ENCODE measurements at regions not wholly inside any gene's neighbourhood (a gene's known extent, or its start where the extent isn't known, plus 50 kb on each side); places are given as distances from the start of the nearest gene placed in this dataset.

DNA sequence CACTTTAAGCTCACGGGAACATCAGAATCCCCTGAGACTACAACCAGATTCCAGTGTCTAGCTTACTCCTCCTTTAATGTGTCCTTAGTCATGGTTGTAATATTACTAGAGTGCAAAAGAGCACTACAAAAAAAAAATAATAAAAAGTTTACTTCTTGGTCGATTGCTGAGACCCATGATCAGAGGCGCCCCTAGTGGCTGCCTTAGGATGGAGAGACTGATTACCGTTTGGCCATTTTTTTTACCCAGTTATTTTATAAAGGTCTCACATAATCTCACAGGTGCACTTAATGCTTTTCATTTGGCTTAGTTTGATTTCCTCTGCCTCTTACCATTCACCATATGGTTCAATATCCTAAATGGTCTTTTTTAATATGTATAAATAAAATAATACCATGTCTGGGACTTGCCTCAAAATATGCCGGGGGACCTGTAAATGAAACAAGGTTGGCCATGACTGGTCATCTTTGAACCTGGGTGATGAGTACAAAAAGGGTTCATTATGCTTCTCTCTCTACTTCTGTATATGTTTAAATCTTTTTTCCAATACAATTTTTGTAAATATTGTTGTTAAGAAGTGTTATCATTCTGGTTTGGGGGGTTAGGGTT is 331.5 kb upstream of the NFE2L3 start:
- no peak overlapping the region for H3K27ac ChIP-seq (ENCODE audit: low read depth, low read length, poor library complexity, severe bottlenecking)
- no peaks in the 10 kb centered on the region for H3K9me3 ChIP-seq (ENCODE audit: low read depth, low read length, poor library complexity, severe bottlenecking)
- no peaks in the 10 kb centered on the region for H3K4me1 ChIP-seq (ENCODE audit: insufficient read depth, low read length, poor library complexity, severe bottlenecking)
- no peak overlapping the region for H3K4me3 ChIP-seq (ENCODE audit: low read depth, low read length, poor library complexity, severe bottlenecking)
- BruUV-seq (replicated peaks): no TSS peak
- no peak for TF ChIP-seq EZH2 (IDR thresholded peaks at IDR 0.05; ENCODE audit: borderline replicate concordance, low read depth, low read length, poor library complexity, severe bottlenecking)
- TF ChIP-seq, protein P1, sequence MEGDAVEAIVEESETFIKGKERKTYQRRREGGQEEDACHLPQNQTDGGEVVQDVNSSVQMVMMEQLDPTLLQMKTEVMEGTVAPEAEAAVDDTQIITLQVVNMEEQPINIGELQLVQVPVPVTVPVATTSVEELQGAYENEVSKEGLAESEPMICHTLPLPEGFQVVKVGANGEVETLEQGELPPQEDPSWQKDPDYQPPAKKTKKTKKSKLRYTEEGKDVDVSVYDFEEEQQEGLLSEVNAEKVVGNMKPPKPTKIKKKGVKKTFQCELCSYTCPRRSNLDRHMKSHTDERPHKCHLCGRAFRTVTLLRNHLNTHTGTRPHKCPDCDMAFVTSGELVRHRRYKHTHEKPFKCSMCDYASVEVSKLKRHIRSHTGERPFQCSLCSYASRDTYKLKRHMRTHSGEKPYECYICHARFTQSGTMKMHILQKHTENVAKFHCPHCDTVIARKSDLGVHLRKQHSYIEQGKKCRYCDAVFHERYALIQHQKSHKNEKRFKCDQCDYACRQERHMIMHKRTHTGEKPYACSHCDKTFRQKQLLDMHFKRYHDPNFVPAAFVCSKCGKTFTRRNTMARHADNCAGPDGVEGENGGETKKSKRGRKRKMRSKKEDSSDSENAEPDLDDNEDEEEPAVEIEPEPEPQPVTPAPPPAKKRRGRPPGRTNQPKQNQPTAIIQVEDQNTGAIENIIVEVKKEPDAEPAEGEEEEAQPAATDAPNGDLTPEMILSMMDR (conservative IDR thresholded peaks at IDR 0.05; ENCODE audit: low read depth, low read length): peak; percentile 79
- no peaks in the 10 kb centered on the region for H3K36me3 ChIP-seq (ENCODE audit: insufficient read depth, low read length, poor library complexity, severe bottlenecking)
- intact Hi-C loops (cut with micrococcal nuclease; ENCODE audit: unreplicated experiment): loop anchor here (10.0 kb wide), 1 partner anchor 1514 kb away; no protein-coding TSS in a partner anchor
- DNase-seq (ENCODE audit: low spot score): peak; percentile 21
- POLR2A ChIA-PET (ENCODE audit: low non-redundant PET): no interaction called here
- peaks cover 30% of the 10 kb centered on the region for H3K27me3 ChIP-seq (replicated peaks; ENCODE audit: insufficient read depth, low read depth, low read length, poor library complexity)
- CTCF ChIA-PET: no interaction called here

DNA sequence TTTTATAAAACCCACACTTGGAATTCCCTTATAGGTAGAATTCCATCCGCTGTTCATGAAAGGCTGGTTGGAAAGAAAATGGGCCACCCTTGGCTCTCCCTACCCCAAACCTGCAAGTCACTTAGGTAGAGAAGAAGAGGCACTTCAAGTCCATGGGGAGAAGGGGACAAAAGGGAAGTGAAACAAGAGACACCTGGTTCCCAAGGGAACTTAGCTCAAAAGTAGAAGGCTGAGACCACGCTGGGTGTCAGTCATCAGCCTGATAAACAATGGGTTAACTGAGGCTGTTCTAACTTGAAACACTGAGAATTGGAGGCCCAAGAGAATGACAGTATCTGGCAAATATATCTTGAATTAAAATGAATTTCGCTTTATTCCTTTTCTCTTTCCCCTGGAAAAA is 330.8 kb upstream of the NFE2L3 start:
- H3K9me3 ChIP-seq (ENCODE audit: low read depth, low read length, poor library complexity, severe bottlenecking): no peaks in the 10 kb centered on the region
- intact Hi-C loops (cut with micrococcal nuclease; ENCODE audit: unreplicated experiment): loop anchor here (10.0 kb wide), 1 partner anchor 1514 kb away; no protein-coding TSS in a partner anchor
- DNase-seq (ENCODE audit: low spot score): no peak
- H3K27me3 ChIP-seq (replicated peaks; ENCODE audit: insufficient read depth, low read depth, low read length, poor library complexity): peaks cover 26% of the 10 kb centered on the region
- no peaks in the 10 kb centered on the region for H3K4me1 ChIP-seq (ENCODE audit: insufficient read depth, low read length, poor library complexity, severe bottlenecking)
- ChIA-PET CTCF (no interaction called here), POLR2A (ENCODE audit: low non-redundant PET) (no interaction called here)
- H3K27ac ChIP-seq (ENCODE audit: low read depth, low read length, poor library complexity, severe bottlenecking): no peak overlapping the region
- H3K36me3 ChIP-seq (ENCODE audit: insufficient read depth, low read length, poor library complexity, severe bottlenecking): no peaks in the 10 kb centered on the region
- no TSS peak for BruUV-seq (replicated peaks)
- no peak overlapping the region for H3K4me3 ChIP-seq (ENCODE audit: low read depth, low read length, poor library complexity, severe bottlenecking)
- TF ChIP-seq EZH2 (IDR thresholded peaks at IDR 0.05; ENCODE audit: borderline replicate concordance, low read depth, low read length, poor library complexity, severe bottlenecking): no peak
- TF ChIP-seq, protein P1 (conservative IDR thresholded peaks at IDR 0.05; ENCODE audit: low read depth, low read length): no peak

DNA sequence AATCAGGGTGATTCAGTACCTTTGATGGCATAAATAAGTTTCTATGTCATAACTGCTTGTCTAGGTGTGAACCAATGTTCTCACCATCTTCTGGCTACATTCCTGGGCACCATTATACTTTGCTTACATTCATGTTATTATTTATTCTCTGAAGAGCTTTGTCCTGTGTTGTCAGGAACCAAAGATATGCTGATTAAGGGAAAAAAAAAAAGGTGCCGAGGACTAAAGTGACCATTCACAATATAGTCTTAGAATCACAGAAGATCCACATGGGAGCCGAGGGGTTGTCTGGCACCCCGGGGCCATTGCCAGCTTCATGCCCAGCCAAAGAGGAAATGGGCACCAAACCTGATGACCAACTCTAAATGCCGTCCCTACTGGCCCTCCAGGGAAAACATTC is 329.2 kb upstream of the NFE2L3 start:
- Histone ChIP-seq H3K27ac (ENCODE audit: low read depth, low read length, poor library complexity, severe bottlenecking) (no peak overlapping the region), H3K4me1 (ENCODE audit: insufficient read depth, low read length, poor library complexity, severe bottlenecking) (no peaks in the 10 kb centered on the region), H3K9me3 (ENCODE audit: low read depth, low read length, poor library complexity, severe bottlenecking) (no peaks in the 10 kb centered on the region), H3K36me3 (ENCODE audit: insufficient read depth, low read length, poor library complexity, severe bottlenecking) (no peaks in the 10 kb centered on the region), H3K27me3 (replicated peaks; ENCODE audit: insufficient read depth, low read depth, low read length, poor library complexity) (peaks cover 21% of the 10 kb centered on the region), H3K4me3 (ENCODE audit: low read depth, low read length, poor library complexity, severe bottlenecking) (no peak overlapping the region)
- POLR2A ChIA-PET (ENCODE audit: low non-redundant PET): interaction anchor here (0.6 kb wide), 1 partner anchor 16 kb away, joined by 3 read pairs; no protein-coding TSS in a partner anchor
- no TSS peak for BruUV-seq (replicated peaks)
- TF ChIP-seq, protein P1 (conservative IDR thresholded peaks at IDR 0.05; ENCODE audit: low read depth, low read length): no peak
- no peak for TF ChIP-seq EZH2 (IDR thresholded peaks at IDR 0.05; ENCODE audit: borderline replicate concordance, low read depth, low read length, poor library complexity, severe bottlenecking)
- intact Hi-C loops (cut with micrococcal nuclease; ENCODE audit: unreplicated experiment): loop anchor here (10.0 kb wide), 1 partner anchor 1512 kb away; no protein-coding TSS in a partner anchor
- CTCF ChIA-PET: interaction anchor here (0.6 kb wide), 1 partner anchor 254 kb away, joined by 5 read pairs; no protein-coding TSS in a partner anchor
- DNase-seq (ENCODE audit: low spot score): no peak
